Stimulated activated CD4-positive, alpha-beta T cell treated with anti-CD3 and anti-CD28 coated beads, Interleukin-12 subunit alpha, Interleukin-12 subunit beta, amount 100 ng/mL, for 24 hours (primary cell): ENCODE measurements at regions not wholly inside any gene's neighbourhood (a gene's known extent, or its start where the extent isn't known, plus 50 kb on each side); places are given as distances from the start of the nearest gene placed in this dataset.

Experiments used
- DNase-seq, 2 experiments: peaks; one replicate each; pipeline ENCODE4 v3.0.0-alpha.2; 2020; ENCODE audit warnings: low read depth in 2 of 2

DNA sequence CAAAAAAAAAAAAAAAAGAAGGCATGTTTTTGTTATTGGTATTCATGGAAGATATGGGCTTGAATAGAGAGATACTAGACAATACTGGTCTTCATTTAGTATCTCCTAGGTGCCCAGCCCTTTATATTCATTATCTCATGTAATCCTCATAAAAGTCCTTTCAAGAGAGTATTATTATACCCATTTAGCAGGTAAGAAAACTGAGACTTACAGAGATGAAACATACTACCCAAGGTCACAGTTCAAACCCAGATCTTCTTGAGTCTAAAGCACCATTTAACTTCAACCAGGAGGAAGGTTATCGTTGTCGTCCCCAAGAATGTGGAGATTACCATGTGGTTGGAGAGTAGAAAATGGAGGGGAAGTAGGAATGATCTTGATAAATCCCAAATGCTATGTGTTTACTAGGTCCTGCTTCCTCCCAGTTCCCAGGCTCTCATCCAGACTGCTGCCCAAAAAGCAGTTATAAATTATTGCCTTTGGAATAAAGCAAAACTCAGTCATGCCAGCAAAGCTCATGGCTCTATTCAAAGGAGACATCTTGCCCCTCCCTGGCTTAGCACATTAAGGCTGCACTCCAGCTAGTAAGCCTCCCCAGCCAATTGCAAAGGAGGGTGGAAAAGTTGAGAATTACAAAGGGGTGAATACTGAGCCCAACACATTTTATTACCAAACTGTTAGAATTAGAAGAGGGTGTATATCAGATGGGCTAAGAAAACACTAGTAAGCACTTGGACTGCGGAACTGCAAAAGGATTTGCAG is 163.9 kb downstream of the PIK3R1 start:
- no peak for DNase-seq

DNA sequence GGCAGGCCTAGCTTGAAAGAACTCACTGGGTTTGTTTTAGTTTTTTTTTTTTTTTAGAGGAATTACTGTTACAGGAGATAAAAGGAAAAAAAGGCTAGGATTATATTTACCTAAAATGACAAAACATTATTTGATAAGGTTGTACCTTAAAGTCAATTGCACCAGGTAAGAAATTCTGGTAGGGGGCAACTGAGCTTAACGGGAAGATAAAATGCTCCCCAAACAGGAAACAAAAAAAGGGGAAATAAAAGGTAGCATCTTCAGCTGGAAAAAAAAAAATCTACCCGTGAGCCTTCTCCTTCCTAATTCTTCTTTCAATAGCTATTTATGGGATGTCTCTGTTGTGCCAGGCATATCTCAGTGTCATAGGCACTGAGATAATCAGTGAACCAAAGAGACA is 164.5 kb downstream of the PIK3R1 start:
- DNase-seq, result no peak

DNA sequence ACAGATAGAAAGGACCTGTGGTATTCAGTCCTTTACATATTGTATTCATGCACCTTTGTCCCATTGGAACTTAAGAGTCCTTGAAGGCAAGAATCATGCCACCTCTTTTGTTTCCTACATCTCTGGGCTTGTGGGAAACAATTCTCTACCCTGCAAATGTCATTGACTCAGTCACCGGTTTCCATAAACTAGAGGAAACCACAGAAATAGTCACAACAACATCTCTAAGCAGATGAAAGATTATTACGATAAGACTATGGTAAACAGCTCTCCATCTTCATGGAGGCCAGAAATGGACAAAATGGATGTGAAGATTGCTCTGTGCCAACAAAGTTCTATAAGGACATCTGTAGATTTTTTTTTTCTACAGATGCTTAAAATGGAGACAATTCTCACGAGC is 165.5 kb downstream of the PIK3R1 start:
- DNase-seq, result no peak

DNA sequence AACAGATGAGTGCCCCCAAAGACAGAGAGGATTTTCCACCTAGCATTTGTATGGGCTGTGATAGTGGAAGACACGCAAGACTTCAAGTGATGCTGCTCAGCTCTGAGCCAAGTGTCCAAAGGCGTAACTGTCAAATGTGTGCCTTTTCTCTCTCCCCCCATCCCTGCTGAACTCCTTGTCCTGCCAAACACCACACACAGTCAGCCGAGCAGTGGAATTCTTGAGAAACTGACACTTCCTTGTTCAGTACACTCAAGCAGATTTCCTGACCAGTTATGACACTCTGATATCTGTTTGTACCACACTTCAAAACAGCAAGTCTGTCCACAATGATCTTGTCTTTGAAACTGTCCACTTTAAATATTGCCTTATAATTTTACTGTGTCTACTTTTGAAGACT is 166.4 kb downstream of the PIK3R1 start:
- no peak for DNase-seq

DNA sequence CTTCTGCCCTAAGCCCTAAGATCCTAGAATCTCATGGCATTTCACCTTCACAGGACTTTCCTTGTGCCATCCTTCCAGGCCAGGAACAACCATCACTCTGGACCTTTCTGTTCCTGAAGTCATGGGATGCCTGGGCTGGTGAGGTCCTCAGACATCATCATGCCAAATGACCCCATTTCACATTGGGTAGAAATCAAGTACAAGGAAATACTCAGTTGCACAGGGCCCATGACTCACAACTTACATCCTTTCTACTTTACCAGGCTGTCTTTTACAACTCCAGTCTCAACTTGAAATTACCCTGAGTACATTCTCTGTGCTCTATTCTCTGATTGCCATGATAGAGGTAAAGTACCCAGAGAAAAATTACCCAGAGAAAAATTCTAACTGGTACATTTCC is 167.1 kb downstream of the PIK3R1 start:
- no peak for DNase-seq

DNA sequence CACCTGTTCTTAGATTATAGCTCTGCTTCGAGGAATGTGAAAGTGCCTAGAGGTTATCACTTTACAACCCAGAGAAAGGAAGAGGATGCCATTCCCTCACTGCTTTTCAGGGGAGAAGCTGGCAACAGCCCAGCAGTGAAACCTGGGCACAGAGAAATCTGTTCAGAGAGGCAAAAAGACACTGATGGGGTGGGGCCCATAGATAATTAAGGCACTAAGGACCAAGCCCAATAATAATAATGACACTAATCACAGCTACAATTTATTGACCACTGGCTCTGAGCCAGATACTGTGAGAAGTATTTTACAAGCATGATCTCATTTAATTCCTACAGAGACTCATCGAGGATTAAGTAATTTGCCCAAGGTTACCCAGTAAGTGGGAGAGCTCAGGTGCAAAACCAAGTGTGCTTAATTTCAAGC is 168.3 kb downstream of the PIK3R1 start:
- no peak for DNase-seq

DNA sequence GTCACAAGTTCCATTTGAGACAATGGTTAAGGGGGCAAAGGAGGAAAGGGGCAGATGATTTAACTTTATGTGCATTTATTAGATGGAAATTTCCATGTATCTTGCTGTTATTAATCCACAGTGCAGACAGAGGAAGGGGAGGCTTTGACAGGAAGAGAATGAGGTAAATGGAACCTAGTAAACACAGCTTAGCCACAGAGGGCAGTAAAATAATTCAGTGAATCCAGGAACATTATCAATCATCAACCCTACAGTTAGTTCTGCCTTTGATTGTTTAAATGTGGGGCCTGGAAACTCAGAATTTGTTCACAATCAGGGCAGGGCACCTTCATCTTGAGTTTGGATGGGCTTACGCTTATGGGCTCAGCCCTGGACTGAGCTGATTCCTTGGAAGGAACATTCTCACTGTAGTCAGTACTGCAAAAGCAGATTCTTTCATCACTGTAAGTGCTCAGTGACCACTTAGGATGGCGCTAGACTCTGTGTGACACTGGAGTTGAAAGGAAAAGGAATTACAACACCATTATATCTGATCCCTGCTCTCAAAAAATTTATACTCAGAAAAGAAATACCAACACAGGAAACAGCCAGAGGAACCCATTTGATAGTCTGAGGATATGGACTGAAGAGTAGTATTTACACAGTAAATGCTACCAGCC is 169.5 kb downstream of the PIK3R1 start:
- no peak for DNase-seq

DNA sequence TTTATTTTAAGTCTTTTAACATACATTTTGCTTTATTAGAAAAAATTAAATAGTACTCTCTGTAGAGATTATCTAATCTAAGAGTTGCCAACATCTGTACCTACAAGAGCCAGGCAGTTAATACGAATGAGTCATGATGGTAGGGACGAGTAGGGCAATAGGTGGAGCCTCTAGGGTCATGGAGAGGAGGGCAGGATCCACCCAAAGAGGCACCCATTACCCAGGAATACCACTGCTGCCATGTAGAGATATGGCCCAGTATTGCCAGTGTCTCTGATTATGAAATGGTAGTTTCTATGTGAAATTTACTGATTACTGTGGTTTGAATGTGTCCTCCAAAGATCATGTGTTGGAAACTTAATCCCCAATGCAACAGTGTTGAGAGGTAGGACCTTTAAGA is 170.4 kb downstream of the PIK3R1 start:
- DNase-seq, result no peak

DNA sequence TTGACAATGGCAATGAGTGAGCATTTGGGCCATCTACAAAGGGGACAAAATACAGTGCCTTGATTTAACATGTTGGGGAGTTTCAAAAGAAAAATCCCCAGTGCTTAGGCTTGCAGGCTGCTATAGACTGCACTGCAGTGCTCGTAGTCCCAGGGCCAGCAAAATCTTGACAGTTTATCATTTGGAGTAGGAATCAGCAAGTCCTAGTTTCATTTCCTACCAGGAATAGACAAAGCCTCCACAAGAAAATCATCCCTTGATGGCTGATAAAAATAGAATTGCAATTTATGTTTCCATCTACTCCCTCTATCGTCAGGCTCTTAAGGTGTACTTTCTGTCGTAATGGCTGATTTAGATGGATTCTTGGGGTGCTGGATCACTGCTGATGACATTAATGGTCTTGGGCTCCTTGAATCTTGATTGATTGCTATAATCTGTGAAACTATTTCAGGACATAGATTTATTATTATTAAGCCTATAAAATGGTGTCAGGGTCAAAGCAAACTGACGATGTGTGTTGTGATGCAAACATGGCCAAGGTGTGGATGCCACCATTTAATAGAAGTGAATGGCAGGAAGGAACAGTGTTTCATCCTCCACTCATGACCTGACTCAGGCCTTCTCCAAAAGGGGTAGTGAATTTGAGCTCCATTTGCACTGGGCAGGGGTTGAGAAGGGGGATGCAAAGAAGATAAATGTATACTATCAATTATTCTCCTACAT is 171.7 kb downstream of the PIK3R1 start:
- no peak for DNase-seq

DNA sequence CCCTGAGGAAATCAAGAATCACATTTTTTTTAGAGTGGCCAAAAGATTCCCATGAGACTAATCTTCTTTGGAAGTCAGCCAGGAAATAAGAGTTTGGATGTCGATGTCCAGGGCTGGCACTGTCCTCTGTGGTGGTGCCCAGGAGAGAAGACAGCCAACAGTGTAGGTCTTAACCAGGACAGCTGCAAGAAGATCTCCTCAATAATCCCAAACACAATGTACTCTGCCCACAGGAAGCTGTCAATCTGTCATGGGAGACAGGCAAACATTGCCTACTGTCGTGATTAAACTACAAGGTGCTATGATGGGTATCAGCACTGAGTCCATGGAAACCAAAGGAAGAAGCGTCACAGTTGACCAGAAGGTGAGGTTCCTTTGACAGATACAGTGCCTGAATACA is 174.1 kb downstream of the PIK3R1 start:
- DNase-seq, result no peak

DNA sequence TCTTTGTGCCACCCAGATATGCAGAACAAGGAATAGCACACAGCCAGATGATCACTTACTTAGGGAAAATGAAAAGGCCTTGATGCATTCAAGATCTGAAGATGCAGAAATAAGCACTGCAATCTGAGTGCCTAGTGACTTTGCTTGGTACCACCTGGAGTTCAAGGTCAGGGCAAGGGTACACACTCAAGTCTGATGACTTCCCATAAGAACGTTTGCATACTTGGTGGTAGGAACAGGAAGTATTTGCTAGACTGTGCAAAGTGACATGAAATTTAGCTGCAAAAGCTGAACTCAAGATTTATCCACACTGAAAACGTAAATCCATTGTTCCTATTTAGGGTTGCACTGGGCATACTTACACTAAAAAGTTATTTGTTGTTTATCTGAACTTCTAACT is 177.1 kb downstream of the PIK3R1 start:
- no peak for DNase-seq

DNA sequence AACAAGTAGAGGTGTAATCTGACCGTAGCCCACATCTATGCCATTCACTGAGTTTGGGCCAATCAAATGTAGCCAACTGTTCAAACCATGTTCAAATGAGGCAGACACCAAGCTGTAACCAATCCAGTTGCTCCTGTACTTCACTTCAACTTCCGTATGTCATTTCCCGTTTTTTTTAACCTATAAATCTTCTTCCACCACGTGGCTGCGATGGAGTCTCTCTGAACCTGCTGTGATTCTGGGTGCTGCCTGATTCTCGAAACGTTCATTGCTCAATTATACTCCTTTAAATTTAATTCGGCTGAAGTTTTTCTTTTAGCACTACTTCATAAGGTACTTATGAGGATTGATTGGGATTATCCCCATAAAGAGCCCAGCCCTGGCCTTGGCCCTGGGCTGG is 179.7 kb downstream of the PIK3R1 start:
- DNase-seq, result no peak

DNA sequence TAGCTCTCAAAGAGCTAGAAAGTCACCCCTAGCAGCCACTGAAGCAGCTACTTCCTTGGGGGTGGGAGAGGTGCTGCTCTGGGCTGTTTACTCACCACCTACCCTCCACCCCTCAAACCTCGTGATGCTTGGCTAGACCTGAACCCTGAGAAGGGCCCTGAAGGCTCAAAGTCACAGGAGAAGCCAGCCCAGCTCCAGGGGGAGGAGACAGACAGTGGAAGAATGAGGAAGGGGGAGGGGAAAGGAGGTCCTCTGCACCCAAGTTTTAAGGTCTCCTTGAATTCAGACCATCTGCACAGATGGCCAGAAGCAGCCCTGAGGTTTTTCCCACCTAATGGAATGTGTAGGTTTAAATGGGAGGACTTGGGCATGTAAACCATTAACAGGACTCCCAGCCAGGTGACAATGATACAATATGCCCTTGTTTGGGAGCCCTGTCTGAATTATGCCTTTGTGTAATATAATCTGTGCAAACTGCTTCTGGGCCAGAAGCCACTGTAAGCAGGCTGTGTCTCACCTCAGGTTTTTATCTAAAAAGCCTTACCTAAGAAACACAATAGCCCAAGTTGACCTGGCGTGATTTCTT is 180.5 kb downstream of the PIK3R1 start:
- no peak for DNase-seq

DNA sequence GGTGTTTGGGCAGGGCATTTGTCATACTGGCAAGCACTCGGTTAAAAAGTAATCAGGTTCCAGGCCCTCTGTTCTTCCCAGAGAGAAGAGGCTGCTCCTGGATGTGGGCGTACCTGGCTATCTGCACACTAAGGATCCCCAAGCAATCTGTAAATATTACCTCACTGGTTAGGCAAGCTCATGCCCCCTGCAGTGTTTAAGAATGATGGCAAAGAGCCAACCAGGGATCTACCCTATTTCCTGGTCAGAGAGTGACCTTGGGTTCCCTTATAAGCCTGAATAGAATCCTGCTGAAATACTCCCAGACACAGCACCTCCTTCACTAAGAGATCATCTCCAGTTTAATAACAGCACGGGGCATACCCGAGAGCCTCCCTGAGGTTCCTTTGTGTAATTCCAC is 181.2 kb downstream of the PIK3R1 start:
- no peak for DNase-seq

DNA sequence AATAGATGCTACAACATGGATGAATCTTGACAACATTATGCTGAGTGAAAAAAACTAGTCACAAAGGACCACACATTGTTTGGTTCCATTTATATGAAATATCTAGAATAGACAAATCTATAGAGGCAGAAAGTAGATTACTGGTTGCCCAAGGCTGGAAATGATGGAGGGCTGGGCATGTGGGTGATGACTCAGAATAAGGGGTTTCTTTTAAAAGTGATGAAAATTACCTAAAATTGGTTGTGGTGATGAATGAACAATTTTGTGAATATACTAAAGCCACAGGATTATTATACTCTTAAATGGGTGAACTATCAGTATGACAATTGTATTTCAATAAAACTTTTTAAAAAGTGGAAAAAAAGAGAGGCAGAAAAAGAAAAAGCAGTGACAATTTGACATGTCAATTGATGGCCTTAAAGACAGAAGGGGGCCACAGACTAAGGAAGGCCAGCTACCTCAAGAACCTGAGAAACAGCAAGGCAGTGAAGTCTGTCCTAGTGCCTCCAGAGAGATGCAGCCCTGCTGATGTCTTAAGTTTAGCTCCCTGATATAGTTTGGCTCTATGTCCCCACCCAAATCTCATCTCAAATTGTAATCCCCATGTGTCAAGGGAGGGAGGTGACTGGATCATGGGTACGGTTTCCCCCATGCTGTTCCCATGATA is 182.7 kb downstream of the PIK3R1 start:
- DNase-seq, result no peak

DNA sequence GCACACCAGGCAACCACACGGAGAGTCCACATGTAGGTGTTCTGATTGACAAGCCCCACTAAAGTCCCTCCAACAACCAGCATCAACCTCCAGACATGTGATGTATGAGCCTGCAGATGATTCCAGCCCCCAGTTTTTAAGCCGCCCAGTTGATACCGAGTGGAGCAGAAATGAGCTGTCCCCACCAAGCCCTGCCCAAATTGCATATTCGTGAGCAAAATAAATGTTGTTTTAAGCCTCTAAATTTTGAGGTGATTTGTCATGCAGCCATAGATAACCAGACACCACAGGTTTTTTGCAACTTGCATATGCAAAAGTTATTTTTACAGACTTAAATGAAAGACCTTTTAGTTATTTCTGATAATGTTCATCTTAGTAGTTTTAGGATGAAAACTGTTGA is 187.7 kb downstream of the PIK3R1 start:
- DNase-seq, result no peak

DNA sequence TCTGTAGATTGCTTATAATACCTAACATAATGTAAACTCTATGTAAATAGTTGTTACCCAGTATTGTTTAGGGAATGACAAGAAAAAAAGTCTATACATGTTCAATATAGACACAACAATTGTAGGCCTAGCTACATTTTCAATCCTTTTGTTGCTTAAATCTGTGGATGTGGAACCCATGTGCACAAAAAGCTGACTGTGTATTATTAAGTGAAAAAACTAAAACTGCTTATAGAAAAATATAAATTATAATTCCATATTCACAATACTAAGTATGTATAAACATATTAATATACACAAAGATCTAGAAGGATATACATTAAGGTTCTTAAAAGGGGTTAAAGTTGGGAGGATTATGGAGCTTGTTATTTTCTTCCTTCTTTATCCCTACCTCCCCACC is 188.7 kb downstream of the PIK3R1 start:
- DNase-seq, result no peak

DNA sequence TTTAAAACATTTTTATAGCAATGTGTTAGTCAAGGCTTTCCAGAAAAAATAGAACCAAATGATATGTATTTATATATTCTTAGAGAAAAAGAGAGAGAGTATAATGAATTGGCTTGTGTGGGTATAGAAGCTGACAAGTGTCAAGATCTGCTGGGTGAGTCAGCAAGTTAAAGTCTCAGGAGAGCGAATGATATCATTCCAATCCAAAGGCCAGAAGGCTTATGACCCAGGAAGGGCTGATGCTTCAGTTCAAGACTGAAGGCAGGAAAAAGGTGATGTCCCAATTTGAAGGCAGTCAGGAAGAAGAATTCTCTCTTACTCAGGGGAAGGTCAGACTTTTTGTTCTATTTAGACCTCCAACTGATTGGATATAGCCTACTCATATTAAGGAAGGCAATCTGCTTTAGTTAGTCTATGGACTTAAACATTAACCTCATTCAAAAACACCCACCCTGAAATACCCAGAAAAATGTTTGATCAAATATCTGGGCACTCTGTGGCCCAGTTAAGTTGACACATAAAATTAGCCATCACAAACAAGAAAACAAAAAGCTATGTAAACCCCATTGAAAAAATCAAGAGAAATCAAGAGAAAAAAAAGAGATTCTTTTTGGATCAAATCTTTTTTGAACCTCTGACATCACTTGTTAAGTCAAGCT is 189.6 kb downstream of the PIK3R1 start:
- DNase-seq, result no peak

DNA sequence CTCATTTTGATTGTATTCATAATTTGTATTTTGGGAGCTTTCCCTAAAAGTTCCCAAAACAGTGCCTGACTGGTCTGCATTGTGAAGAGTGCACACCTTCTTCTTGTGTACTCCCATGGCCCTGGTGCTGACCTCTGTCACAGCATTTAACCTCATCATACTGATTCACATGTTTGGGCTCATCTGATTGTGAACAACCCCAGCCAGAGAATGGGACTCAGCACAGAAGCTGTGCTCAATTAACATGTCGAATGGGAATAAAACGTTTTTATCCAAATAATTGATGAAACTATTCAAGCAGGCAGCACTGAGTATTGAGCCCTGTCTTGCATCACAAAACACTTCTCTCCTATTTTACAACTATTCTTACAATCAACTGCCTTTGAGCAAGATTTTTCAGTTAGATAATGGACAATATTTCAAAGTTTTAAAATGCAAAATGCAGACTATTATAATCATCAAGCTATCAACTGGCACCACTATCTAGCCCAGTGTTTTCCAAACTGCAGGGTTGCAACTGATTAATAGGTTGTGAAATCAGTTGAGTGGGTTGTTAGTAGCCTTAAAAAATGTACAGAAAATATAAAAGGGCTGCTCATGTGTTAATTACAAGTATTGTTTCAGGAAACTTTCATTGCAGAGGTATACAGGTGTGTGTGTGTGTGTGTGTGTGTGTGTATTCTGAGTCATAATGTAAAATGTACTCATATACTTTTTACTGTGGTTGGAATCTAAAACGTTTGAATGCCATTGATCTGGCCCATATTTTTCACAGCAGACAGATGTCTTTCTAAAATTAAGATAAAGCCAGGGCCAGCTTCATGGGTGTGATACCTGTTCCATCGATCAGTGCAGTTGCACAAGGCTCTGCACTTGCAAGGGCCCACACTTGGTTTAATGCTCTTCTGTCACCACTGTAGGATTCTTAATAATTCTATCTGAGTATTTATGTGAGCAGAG is 190.5 kb downstream of the PIK3R1 start:
- DNase-seq, result no peak

DNA sequence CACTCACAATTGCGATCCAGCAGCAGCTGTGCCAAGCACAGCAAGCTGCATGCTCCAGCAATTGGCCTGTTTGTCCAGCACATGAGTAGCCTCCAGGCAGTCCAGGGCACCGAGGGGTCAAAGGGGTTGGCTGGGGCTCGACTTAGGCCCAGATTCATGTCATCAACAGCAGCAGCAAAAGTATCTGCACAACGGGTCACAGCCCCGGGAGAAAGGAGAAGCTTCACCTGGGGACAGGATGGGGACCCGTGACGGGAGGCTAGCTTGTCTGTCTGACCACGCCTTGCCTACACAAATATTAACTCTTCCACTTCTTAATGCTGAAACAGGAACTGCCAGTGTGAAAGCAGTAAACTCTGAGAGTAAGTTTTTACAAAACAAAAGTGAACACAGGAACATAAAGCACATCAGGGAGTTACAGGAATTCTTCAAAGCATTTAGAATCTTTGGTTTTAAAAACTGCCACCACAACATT is 191.2 kb downstream of the PIK3R1 start:
- no peak for DNase-seq
